ENCODE measurements at regions not wholly inside any gene's neighbourhood (a gene's known extent, or its start where the extent isn't known, plus 50 kb on each side); places are given as distances from the start of the nearest gene placed in this dataset.
A peak's percentile ranks its signal among the peaks of the same experiment; 100 is the strongest.

GRCh38 chr4:26217481-26217880, 103.3 kb upstream of the RBPJ start (continued):
- TF ChIP-seq TSHZ2 (CRISPR knock-in tag; IDR thresholded peaks at IDR 0.05) (no peak), ISL1 (CRISPR knock-in tag; IDR thresholded peaks at IDR 0.05) (no peak), ZFP30 (CRISPR knock-in tag; IDR thresholded peaks at IDR 0.05) (no peak)

GRCh38 chr4:26217961-26218676, 102.7 kb upstream of the RBPJ start:
- ATAC-seq: peak; percentile 7; the same call in 1 of the 3 replicates
- TF ChIP-seq ZNF8 (CRISPR knock-in tag; IDR thresholded peaks at IDR 0.05): no peak
- TF ChIP-seq OSR1 (CRISPR knock-in tag; IDR thresholded peaks at IDR 0.05): no peak
- TF ChIP-seq ZFP3 (CRISPR knock-in tag; IDR thresholded peaks at IDR 0.05): no peak
- no peak for TF ChIP-seq CSDC2 (CRISPR knock-in tag; IDR thresholded peaks at IDR 0.05)
- TF ChIP-seq ZNF70 (CRISPR knock-in tag; IDR thresholded peaks at IDR 0.05): no peak

- peak; percentile 44 for ATAC-seq
- TF ChIP-seq TSHZ2 (CRISPR knock-in tag; IDR thresholded peaks at IDR 0.05) (no peak), ESRRG (CRISPR knock-in tag; IDR thresholded peaks at IDR 0.05) (no peak), CSRNP3 (CRISPR knock-in tag; IDR thresholded peaks at IDR 0.05) (no peak), SNAI2 (CRISPR knock-in tag; IDR thresholded peaks at IDR 0.05) (no peak), CREB5 (CRISPR knock-in tag; IDR thresholded peaks at IDR 0.05; ENCODE audit: low read depth) (no peak), TCF4 (CRISPR knock-in tag; IDR thresholded peaks at IDR 0.05; ENCODE audit: borderline replicate concordance) (no peak), OSR1 (CRISPR knock-in tag; IDR thresholded peaks at IDR 0.05) (no peak), PPARA (CRISPR knock-in tag; IDR thresholded peaks at IDR 0.05; ENCODE audit: borderline replicate concordance) (no peak), ZFP30 (CRISPR knock-in tag; IDR thresholded peaks at IDR 0.05) (no peak), ZNF8 (CRISPR knock-in tag; IDR thresholded peaks at IDR 0.05) (no peak), PATZ1 (CRISPR knock-in tag; IDR thresholded peaks at IDR 0.05; ENCODE audit: borderline replicate concordance) (no peak), BACH2 (CRISPR knock-in tag; IDR thresholded peaks at IDR 0.05; ENCODE audit: borderline replicate concordance) (no peak), ZNF70 (CRISPR knock-in tag; IDR thresholded peaks at IDR 0.05) (no peak), CSDC2 (CRISPR knock-in tag; IDR thresholded peaks at IDR 0.05) (no peak), RARB (CRISPR knock-in tag; IDR thresholded peaks at IDR 0.05) (no peak)
Observed at GRCh38 chr4:26218677-26219605, 101.9 kb upstream of the RBPJ start.
